T-helper 2 cell (primary cell): ENCODE measurements at regions not wholly inside any gene's neighbourhood (a gene's known extent, or its start where the extent isn't known, plus 50 kb on each side); places are given as distances from the start of the nearest gene placed in this dataset.
"Not testable (repeated sequence)": the region's sequence is repeated elsewhere in the genome, so short reads cannot be mapped to it uniquely, and the experiment has no call there.

Experiments
- DNase-seq, 5 experiments: peaks; one replicate each; pipeline versions ENCODE4 v3.0.0 to v3.0.0-alpha.2; 2012 to 2022

- DNase-seq, result no peak
These were observed 129.6 kb downstream of the KCNE4 start for GRCh38 chr2:223181561-223181960.

- no peak for DNase-seq
These were observed 130.4 kb downstream of the KCNE4 start for GRCh38 chr2:223182356-223182755.

DNA sequence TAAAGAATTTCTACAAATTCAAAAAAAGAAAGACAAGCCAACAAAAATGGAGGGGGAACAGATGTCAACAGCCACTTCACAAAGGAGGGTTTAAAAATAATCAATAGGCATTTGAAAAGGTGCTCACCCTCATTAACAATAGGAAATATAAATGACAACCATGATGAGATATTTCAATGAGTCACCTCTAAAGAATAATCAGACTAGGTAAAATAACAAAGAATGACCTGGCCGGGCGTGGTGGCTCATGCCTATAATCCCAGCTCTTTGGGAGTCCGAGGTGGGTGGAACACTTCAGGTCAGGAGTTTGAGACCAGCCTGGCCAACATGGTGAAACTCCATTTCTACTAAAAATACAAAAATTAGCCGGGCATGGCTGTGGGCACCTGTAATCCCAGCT lies 133.6 kb downstream of the KCNE4 start:
- no peak for DNase-seq

- DNase-seq, result no peak
These were observed 135.3 kb downstream of the KCNE4 start for GRCh38 chr2:223187256-223187655.

DNA sequence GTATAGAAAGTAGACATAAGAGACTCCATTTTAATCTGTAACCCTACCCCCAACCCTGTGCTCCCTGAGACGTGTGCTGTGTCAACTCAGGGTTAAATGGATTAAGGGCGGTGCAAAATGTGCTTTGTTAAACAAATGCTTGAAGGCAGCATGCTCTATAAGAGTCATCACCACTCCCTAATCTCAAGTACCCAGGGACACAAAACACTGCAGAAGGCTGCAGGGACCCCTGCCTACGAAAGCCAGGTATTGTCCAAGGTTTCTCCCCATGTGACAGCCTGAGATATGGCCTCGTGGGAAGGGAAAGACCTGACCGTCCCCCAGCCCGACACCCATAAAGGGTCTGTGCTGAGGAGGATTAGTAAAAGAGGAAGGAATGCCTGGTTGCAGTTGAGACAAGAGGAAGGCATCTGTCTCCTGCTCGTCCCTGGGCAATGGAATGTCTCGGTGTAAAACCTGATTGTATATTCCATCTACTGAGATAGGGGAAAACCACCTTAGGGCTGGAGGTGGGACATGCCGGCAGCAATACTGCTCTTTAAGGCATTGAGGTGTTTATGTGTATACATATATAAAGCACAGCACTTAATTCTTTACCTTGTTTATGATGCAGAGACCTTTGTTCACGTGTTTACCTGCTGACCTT lies 138.7 kb downstream of the KCNE4 start:
- not testable (repeated sequence) for DNase-seq

DNA sequence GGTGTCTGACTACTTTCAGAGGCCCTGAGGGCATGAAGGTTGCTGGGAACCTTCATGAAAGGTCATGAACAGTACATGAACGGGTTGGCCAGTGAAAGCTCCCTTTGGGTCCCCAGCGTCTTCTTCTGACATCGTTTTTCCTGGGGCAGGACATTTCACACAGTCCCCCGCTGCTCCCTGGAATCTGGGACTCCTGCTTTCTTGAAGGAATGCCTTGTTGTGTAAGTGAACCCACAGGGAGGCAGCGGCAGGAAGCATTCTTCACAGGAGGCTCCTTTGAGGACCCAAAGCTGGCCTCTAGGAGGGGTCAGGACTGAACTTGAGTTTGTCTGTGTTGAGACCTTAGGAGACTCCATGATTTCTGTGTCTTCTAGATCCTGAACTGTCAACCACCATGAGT lies 144.3 kb downstream of the KCNE4 start:
- DNase-seq, result no peak

DNA sequence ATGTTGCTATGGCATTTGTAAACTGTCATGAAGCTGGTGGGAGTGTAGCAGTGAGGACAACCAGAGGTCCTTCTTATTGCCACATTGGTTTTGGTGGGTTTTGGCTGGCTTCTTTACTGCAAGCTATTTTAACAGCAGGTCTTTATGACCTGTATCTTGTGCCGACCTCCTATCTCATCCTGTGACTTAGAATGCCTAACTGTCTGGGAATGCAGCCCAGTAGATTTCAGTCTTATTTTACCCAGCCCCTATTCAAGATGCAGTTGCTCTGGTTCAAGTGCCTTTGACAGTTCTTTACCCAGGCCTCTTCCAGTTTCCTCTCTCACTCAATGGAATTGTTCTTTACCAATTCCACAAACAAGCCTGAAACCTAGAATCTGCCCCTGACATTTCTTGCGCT lies 145.1 kb downstream of the KCNE4 start:
- no peak for DNase-seq

- no peak for DNase-seq
These were observed 147.8 kb downstream of the KCNE4 start for GRCh38 chr2:223199531-223200515.

DNA sequence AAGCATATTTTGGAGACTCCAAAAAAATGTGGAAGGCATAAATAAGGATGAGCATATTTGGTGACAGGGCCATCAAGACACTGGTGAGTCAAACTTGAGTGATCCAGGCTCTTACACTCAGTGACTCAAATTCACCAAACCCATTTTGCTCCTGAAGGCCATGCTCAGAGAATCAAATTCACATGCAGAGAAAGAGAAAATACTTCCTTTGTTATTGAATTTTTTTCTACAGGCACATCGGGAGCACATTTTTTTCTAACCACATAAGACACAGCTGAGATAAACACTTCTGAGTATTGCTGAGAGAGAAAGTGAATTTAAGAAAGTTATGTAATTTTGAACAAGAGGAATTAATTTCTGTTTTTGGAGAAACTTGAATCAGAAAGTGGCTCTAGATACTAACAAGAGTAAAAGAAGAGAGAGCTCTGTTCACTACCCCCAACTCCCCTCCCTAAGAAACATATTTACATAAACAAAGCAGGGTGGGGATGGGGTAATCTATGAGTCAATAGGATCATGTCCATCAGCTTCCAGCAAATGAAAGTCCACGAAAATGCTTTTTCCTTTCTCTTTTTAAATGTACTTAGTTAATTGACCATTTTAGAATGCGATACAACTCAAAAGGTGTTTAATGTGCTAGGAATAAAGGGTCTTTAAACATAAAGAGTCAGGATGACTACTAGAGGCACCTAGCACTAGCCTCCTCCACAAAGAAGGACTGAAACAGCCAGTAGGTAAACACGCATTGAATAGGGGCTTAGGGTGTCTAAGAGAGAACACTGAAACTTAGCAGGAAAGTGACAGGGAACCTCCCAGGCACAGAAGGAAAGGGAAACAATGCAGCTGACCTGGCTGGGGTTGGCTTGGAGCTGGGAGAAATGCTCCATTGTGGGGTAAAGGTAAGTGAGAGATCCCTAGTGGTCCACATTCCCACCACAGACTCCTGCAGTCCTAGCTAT lies 152.3 kb downstream of the KCNE4 start:
- no peak for DNase-seq

DNA sequence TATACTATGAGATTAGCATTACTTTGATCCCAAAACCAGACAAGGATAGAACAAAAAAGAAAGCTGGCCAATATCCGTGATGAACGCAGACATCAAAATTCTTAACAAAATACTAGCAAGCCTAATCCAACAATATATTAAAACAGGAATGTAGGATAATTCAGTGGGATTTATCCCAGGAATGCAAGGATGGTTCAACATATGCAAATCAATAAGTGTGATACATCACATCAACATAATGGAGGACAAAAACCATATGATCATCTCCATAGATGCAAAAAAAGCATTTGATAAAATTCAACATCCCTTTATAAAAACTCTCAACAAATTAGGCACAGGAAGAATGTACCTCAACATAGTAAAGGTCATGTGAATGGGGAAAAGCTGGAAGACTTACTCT lies 158.5 kb downstream of the KCNE4 start:
- no peak for DNase-seq

DNA sequence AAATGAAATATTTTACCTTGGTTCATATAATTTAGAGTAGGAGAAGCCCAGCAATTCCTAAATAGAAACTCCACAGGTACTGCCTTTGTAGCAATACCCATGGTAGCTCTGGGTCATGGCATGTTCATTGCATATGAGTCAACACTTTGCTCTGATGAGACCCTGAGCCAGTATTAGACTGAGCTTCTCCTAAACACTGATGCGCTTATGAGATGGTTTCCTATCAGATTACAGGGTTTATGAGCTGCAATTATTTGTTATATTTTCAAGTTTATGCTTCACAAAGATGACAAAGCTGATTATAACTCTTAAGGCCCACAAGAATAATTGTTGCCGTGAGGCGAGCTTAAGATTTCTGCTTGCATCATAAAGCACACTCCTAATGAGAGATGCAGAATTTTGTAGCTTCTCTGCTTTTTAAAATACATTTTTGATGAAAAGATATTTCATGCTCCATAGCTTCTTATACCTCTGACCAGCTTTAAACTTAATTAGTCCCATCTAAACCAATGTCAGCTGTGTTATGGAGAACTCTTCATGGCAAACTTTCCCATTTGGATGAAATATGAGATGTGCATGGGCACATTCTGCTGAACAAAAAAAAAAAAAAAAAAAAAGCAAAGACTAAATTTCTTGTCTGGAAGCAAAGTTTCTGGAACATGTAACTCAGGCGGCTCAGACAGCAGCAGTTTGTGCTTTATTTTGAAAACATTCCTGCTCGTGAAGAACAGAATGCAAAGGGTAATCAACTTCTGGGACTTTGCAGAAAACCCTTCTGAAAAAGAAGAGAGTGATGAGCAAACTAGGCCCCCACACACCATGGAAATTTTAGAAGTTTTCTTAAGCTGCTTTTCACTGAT lies 162.6 kb downstream of the KCNE4 start:
- no peak for DNase-seq

DNA sequence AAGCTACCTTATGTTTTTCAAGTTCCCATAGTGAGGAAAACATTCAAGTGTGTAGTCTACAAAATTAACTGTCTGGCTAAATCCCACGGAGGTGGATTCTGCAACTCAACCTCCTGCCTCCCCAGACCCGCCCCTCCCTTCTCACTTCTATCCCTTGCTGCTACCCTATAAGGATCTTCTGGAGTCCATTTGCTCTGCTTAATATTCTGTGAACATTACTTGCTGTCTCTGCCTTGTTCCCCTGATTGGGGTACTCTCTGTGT lies 163.2 kb downstream of the KCNE4 start:
- DNase-seq, result no peak

- no peak for DNase-seq
These were observed 165.4 kb downstream of the KCNE4 start for GRCh38 chr2:223217373-223217772.

- no peak for DNase-seq
These were observed 166.7 kb downstream of the KCNE4 start for GRCh38 chr2:223218587-223219178.

DNA sequence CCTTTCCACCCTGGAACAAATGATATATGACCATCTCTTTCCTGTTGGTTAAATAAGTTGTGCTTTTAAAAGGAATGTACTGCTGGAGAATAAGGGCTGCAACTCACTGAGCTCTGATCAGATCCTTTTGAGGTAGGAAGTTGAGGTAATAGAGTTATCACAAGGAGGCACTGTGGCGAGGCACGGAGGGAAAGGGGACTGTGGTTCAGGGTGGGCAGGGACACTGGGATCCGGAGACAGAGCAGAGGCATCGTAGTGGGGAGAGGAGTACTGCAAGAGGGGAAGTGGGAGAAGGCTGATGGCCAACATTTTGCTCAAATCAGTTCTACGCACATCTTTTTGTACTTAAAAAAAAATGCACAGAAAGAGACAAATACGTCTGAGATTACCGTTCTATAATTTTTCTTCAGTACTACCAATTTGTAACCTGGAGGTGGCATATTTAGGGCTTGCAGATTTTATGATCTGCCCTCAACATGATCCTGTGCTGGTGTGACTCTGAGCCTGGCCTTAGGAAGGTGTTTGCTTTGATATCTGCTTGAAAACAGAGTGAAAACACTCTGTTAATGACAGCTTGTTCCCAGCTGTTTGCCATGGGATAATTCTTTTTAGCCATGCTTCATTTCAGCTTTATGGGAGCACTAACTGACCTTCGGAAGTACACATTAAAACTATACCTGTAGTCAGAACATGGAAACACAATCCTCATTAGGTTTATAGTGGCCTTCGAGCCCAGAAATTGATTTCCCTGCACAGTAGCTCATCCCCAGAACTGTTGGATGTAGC lies 168.1 kb downstream of the KCNE4 start:
- DNase-seq, result no peak

DNA sequence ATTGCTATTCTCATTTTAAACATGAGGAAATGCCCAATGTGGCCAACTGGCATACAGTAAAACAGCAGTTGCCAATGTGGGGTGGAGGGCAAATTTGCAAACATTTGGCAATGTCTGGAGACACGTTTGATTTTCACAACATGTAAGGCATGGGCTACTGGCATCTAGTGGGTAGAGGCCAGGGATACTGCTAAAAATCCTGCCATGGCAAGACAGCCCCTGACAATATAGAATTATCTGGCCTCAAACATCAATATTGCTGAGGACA lies 168.6 kb downstream of the KCNE4 start:
- no peak for DNase-seq

GRCh38 chr2:223221139-223221835 lies 169.3 kb downstream of the KCNE4 start:
- no peak for DNase-seq

- no peak for DNase-seq
These were observed 170.4 kb downstream of the KCNE4 start for GRCh38 chr2:223222397-223222796.

DNA sequence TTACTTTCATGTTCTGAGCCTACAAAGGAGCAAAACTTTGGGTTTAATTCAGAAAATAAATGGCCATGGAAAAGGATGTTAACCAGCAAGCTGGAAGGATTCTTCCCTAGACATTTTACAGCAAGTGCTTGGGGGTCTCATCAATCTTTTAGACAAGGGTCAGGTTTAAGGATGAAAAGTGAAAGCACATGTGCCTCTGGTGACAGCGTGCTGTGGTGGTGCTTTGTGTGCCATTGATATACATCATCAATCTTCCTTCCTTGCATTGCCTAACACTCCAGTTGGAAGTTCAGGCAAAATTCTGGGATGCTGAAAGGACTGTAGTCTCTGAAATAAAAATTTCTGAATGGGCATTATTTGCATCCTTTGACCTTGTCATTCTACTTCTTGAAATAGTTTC lies 171.2 kb downstream of the KCNE4 start:
- DNase-seq, result no peak

DNA sequence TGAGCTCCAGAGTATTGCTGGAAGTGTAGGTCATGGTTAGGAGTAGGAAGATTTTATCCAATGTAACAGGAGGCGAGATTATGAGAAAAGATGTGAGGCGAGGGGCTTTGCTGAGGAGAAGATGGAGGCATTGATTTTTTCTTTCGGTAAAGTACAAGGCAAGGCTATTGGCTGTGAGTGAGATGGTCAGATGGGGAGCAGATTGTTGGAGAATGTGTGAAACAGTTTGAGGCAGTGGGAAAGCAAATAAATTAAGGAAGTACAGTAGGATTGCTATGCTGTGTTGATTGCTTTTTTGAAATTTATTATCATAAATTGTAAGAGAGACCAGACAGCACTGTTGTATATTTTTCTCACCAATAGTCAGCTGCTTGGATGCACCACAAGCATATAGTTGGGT lies 173.3 kb downstream of the KCNE4 start:
- DNase-seq, result no peak

GRCh38 chr2:223226264-223226663 lies 174.3 kb downstream of the KCNE4 start:
- peak in 1 of 5 experiments; percentile 9 for DNase-seq
